Ovary (tissue), 3 donors: ENCODE measurements at regions not wholly inside any gene's neighbourhood (a gene's known extent, or its start where the extent isn't known, plus 50 kb on each side); places are given as distances from the start of the nearest gene placed in this dataset.

ENCODE experiments used
- CTCF ChIP-seq, 3 donors: fragments of 450-650 bp in 2 of 3; fragments of 200-600 bp in 1 of 3; IDR thresholded peaks; one replicate each; pipeline versions ENCODE4 v1.5.1 to v1.8.0; 2016 to 2022; ENCODE audit warnings: antibody characterized with exemption in 3 of 3, mild to moderate bottlenecking in 1 of 3
- EP300 ChIP-seq: sonication (generic); formaldehyde crosslinking; IDR thresholded peaks from one replicate; pipeline ENCODE4 v1.6.1; 2017; ENCODE audit warnings: antibody characterized with exemption
- POLR2A ChIP-seq: fragments of 450-650 bp; IDR thresholded peaks from one replicate; pipeline ENCODE4 v1.6.1; 2017; ENCODE audit warnings: antibody characterized with exemption, mild to moderate bottlenecking, moderate library complexity
- donor health status: DM: no; HTN: no; CAD: no.

GRCh38 chr16:51867386-51868065, 679.4 kb downstream of the TOX3 start:
- TF ChIP-seq EP300, result no peak
- TF ChIP-seq CTCF (IDR thresholded peaks at IDR 0.05), result no peak
- TF ChIP-seq POLR2A, result no peak
